Neuronal stem cell (in vitro differentiated cells): ENCODE measurements at regions not wholly inside any gene's neighbourhood (a gene's known extent, or its start where the extent isn't known, plus 50 kb on each side); places are given as distances from the start of the nearest gene placed in this dataset.

Source experiments
- DNase-seq: peaks from one replicate; pipeline ENCODE4 v3.0.0-alpha.2; 2013; ENCODE audit warnings: low spot score
- H2AFZ ChIP-seq: one replicate; pipeline ENCODE4 v1.6.1; 2013; ENCODE audit warnings: mild to moderate bottlenecking, low read length, inconsistent platforms
- H2AK5ac ChIP-seq: 2 replicates; pipeline ENCODE4 v1.6.1; 2013; ENCODE audit warnings: low read depth, mild to moderate bottlenecking, inconsistent platforms, low read length, moderate library complexity, mixed read lengths
- H2BK120ac ChIP-seq: 2 replicates; pipeline ENCODE4 v1.6.1; 2013; ENCODE audit warnings: low read depth, mild to moderate bottlenecking, inconsistent platforms, low read length, moderate library complexity, mixed read lengths
- H2BK12ac ChIP-seq: one replicate; pipeline ENCODE4 v1.6.1; 2013; ENCODE audit warnings: low read length, inconsistent platforms
- H2BK15ac ChIP-seq: 2 replicates; pipeline ENCODE4 v1.6.1; 2013; ENCODE audit warnings: mild to moderate bottlenecking, low read length, inconsistent platforms, mixed read lengths
- H2BK5ac ChIP-seq: one replicate; pipeline ENCODE4 v1.6.1; 2013; ENCODE audit warnings: inconsistent platforms, mild to moderate bottlenecking, low read length, moderate library complexity
- H3K14ac ChIP-seq: one replicate; pipeline ENCODE4 v1.6.1; 2013; ENCODE audit warnings: low read length, inconsistent platforms
- H3K18ac ChIP-seq: 2 replicates; pipeline ENCODE4 v1.6.1; 2013; ENCODE audit warnings: low read length, inconsistent platforms
- H3K23ac ChIP-seq: 2 replicates; pipeline ENCODE4 v1.6.1; 2013; ENCODE audit warnings: low read depth, mild to moderate bottlenecking, mixed read lengths, low read length, inconsistent platforms; ENCODE audit not compliant: poor library complexity
- H3K27ac ChIP-seq: replicated peaks from 3 replicates; pipeline ENCODE4 v1.5.1; 2013; ENCODE audit warnings: low read length, inconsistent platforms
- H3K27me3 ChIP-seq, 3 experiments: 2 replicates each; pipeline ENCODE4 v1.6.1; 2013; ENCODE audit warnings: low read length in 3 of 3, mild to moderate bottlenecking in 2 of 3, inconsistent platforms in 1 of 3, low read depth in 1 of 3, mixed read lengths in 1 of 3, moderate library complexity in 1 of 3; ENCODE audit not compliant: control insufficient read depth in 3 of 3, insufficient read depth in 3 of 3
- H3K36me3 ChIP-seq, 2 donors: replicated peaks in 1 of 2; 2 replicates each; pipeline ENCODE4 v1.6.1; 2013; ENCODE audit warnings: low read length in 2 of 2; ENCODE audit not compliant: control insufficient read depth in 2 of 2, insufficient read depth in 2 of 2
- H3K4ac ChIP-seq: 2 replicates; pipeline ENCODE4 v1.6.1; 2013; ENCODE audit warnings: inconsistent platforms, mild to moderate bottlenecking, low read length, moderate library complexity
- H3K4me1 ChIP-seq, 2 donors: 1 replicate in 1 of 2; 2 replicates in 1 of 2; pipeline ENCODE4 v1.6.1; 2013; ENCODE audit warnings: low read length in 2 of 2, low read depth in 1 of 2; ENCODE audit not compliant: control insufficient read depth in 2 of 2, insufficient read depth in 1 of 2
- H3K4me2 ChIP-seq: one replicate; pipeline ENCODE4 v1.6.1; 2013; ENCODE audit warnings: mild to moderate bottlenecking, low read length, inconsistent platforms; ENCODE audit not compliant: insufficient read depth, poor library complexity, severe bottlenecking
- H3K4me3 ChIP-seq, 2 donors: 2 replicates each; pipeline ENCODE4 v1.5.1; 2013; ENCODE audit warnings: low read length in 2 of 2, mild to moderate bottlenecking in 2 of 2, inconsistent platforms in 1 of 2, moderate library complexity in 1 of 2
- H3K79me1 ChIP-seq: one replicate; pipeline ENCODE4 v1.6.1; 2013; ENCODE audit warnings: low read depth, mild to moderate bottlenecking, inconsistent platforms, low read length, moderate library complexity
- H3K9ac ChIP-seq: one replicate; pipeline ENCODE4 v1.6.1; 2013; ENCODE audit warnings: mild to moderate bottlenecking, low read depth, low read length, inconsistent platforms; ENCODE audit not compliant: poor library complexity
- H3K9me3 ChIP-seq, 2 donors: replicated peaks in 1 of 2; 2 replicates each; pipeline versions ENCODE3 to v1.6.1; 2013; ENCODE audit warnings: low read length in 2 of 2, mild to moderate bottlenecking in 2 of 2, inconsistent platforms in 1 of 2, low read depth in 1 of 2, mixed read lengths in 1 of 2, moderate library complexity in 1 of 2; ENCODE audit not compliant: control insufficient read depth in 2 of 2, insufficient read depth in 1 of 2
- H4K8ac ChIP-seq: one replicate; pipeline ENCODE4 v1.6.1; 2013; ENCODE audit warnings: low read depth, mild to moderate bottlenecking, inconsistent platforms, low read length, moderate library complexity
- H4K91ac ChIP-seq: one replicate; pipeline ENCODE4 v1.6.1; 2013; ENCODE audit warnings: low read length, low read depth, mild to moderate bottlenecking, inconsistent platforms; ENCODE audit not compliant: poor library complexity
- WGBS, 2 donors: extraction: QIAGEN DNeasy Blood & Tissue Kit; methylation state at CpG; one replicate each; pipeline ENCODE4 v1.1.7; 2013; ENCODE audit warnings: missing lambda C conversion rate in 2 of 2, mixed read lengths in 1 of 2; ENCODE audit not compliant: insufficient read length in 2 of 2, insufficient replicate concordance in 1 of 2; ENCODE audit errors: extremely low coverage in 2 of 2; 5-methylcytosine and 5-hydroxymethylcytosine counted together

GRCh38 chr7:19984231-19984632, 210.8 kb upstream of the TMEM196 start:
- Histone ChIP-seq H3K4me3 (no peak overlapping the region), H3K9ac (no peak overlapping the region), H2BK15ac (no peak overlapping the region), H2BK12ac (no peak overlapping the region), H2AK5ac (no peak overlapping the region), H4K8ac (no peak overlapping the region), H2AFZ (no peak overlapping the region), H3K4me1 (no peaks in the 10 kb centered on the region), H3K79me1 (no peaks in the 10 kb centered on the region), H3K23ac (no peak overlapping the region), H3K27me3 (no peaks in the 10 kb centered on the region), H3K9me3 (no peaks in the 10 kb centered on the region), H3K27ac (no peak overlapping the region), H3K4ac (no peak overlapping the region), H3K4me2 (no peak overlapping the region), H2BK5ac (no peak overlapping the region), H2BK120ac (no peak overlapping the region), H3K36me3 (no peaks in the 10 kb centered on the region), H3K14ac (no peak overlapping the region), H4K91ac (no peak overlapping the region), H3K18ac (no peak overlapping the region)
- no CpG with 5 or more reads among the region's 3 CpGs for WGBS, 2 donors
- no peak for DNase-seq

DNA sequence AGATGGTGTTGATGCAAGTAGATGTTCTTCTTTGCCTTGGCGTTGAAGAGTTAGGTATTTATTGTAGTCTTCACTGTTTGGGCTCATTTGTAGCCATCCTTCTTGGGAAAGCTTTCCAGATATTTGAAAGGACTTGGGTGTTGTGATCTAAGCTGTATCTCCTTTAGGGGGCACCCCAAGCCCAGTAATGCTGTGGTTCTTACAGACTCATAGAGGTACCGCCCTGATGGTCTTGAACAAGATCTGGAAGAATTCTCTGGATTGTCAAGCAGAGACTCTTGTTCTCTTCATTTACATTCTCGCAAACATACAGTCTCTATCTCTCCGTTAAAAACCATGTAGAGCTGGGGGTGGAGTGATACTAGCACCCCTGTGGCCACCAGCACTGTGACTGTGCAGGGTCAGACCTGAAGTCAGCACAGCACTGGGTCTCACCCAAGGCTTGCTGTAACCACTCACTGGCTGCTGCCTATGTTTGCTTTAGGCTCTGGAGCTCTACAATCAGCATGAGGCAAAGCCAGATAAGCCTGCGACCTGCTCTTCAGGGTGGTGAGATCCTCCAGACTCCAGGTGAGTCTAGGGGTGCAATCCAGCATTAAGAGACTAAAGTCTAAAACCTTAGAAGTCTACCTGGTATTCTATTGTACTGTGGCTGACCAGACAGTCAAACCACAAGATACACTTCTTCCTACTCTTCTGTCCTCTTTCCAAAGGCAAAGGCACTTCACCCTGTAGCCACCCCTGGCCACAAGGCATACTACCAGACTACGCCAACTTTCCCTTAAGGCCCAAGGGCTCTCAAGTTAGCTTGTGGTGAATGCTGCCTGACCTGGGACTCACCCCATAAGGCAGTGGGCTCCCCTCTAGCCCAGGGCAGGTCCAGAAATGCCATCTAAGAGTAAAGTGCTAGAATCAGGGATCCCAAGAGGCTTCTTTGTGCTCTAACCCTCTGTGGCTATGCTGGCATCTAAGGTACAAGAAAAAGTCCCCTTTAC, 209.7 kb upstream of the TMEM196 start:
- H3K4me2 ChIP-seq: no peak overlapping the region
- no peak overlapping the region for H3K9ac ChIP-seq
- no CpG with 5 or more reads among the region's 6 CpGs for WGBS, 2 donors
- no peaks in the 10 kb centered on the region for H3K79me1 ChIP-seq
- no peaks in the 10 kb centered on the region for H3K9me3 ChIP-seq
- H3K18ac ChIP-seq: peak overlapping the region; percentile 74
- H3K27ac ChIP-seq: no peak overlapping the region
- H4K8ac ChIP-seq: no peak overlapping the region
- H2AFZ ChIP-seq: no peak overlapping the region
- H3K36me3 ChIP-seq: no peaks in the 10 kb centered on the region
- H2BK15ac ChIP-seq: no peak overlapping the region
- no peak overlapping the region for H3K23ac ChIP-seq
- H3K27me3 ChIP-seq: no peaks in the 10 kb centered on the region
- H3K4ac ChIP-seq: no peak overlapping the region
- no peaks in the 10 kb centered on the region for H3K4me1 ChIP-seq
- H2BK12ac ChIP-seq: no peak overlapping the region
- no peak overlapping the region for H2AK5ac ChIP-seq
- H3K4me3 ChIP-seq: no peak overlapping the region
- no peak overlapping the region for H4K91ac ChIP-seq
- H3K14ac ChIP-seq: no peak overlapping the region
- DNase-seq: peak; percentile 23
- H2BK120ac ChIP-seq: no peak overlapping the region
- H2BK5ac ChIP-seq: no peak overlapping the region

GRCh38 chr7:19973581-19973980, 200.2 kb upstream of the TMEM196 start:
- Histone ChIP-seq H2BK12ac (no peak overlapping the region), H3K14ac (no peak overlapping the region), H3K27me3 (no peaks in the 10 kb centered on the region), H3K36me3 (no peaks in the 10 kb centered on the region), H3K4ac (no peak overlapping the region), H3K4me3 (no peak overlapping the region), H2BK120ac (no peak overlapping the region), H3K9me3 (no peaks in the 10 kb centered on the region), H3K27ac (no peak overlapping the region), H2AK5ac (no peak overlapping the region), H3K9ac (no peak overlapping the region), H3K4me1 (peaks cover 3 to 5% of the 10 kb centered on the region in 2 donors), H3K4me2 (no peak overlapping the region), H3K79me1 (no peaks in the 10 kb centered on the region), H2AFZ (no peak overlapping the region), H4K8ac (no peak overlapping the region), H3K23ac (no peak overlapping the region), H2BK5ac (no peak overlapping the region), H2BK15ac (no peak overlapping the region), H3K18ac (no peak overlapping the region), H4K91ac (no peak overlapping the region)
- no peak for DNase-seq
- no CpG with 5 or more reads among the region's 2 CpGs for WGBS, 2 donors

DNA sequence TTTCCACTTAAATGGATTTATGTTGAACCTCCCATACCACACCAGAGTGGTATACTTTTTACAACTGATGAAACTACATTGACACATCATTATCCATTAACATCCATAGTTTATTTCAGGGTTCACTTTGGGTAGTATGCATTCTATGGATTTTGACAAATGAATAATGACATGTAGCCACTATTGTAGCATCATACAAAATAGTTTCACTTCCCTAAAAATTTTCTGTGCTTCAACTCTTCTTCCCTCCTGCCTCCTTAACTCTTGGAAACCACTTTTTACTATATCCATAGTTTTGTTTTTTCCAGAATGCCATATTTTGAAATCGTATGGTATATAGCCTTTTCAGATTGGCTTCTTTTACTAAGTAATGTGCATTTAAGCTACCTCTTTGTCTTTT, 199.5 kb upstream of the TMEM196 start:
- Histone ChIP-seq H2AFZ (no peak overlapping the region), H2AK5ac (no peak overlapping the region), H3K9ac (no peak overlapping the region), H3K4ac (no peak overlapping the region), H4K8ac (no peak overlapping the region), H3K14ac (no peak overlapping the region), H3K36me3 (no peaks in the 10 kb centered on the region), H2BK120ac (no peak overlapping the region), H3K23ac (no peak overlapping the region), H3K27ac (no peak overlapping the region), H3K79me1 (no peaks in the 10 kb centered on the region), H2BK12ac (no peak overlapping the region), H2BK5ac (no peak overlapping the region), H3K4me3 (no peak overlapping the region), H3K4me1 (peaks cover 3 to 5% of the 10 kb centered on the region in 2 donors), H3K9me3 (no peaks in the 10 kb centered on the region), H3K18ac (no peak overlapping the region), H3K4me2 (no peak overlapping the region), H2BK15ac (no peak overlapping the region), H4K91ac (no peak overlapping the region), H3K27me3 (no peaks in the 10 kb centered on the region)
- no peak for DNase-seq
- WGBS, 2 donors: no CpG with 5 or more reads among the region's 1 CpG
